IgD-negative memory B cell (primary cell): ENCODE measurements at regions not wholly inside any gene's neighbourhood (a gene's known extent, or its start where the extent isn't known, plus 50 kb on each side); places are given as distances from the start of the nearest gene placed in this dataset.

Experiments used
- H3K27ac Mint-ChIP-seq, 3 donors: one replicate each; pipeline ENCODE4 v1.8.0; 2020 to 2022; ENCODE audit warnings: mild to moderate bottlenecking in 3 of 3, mixed read lengths in 3 of 3, moderate library complexity in 1 of 3
- H3K27me3 Mint-ChIP-seq: one replicate; pipeline ENCODE4 v1.8.0; 2021; ENCODE audit warnings: mixed read lengths
- H3K36me3 Mint-ChIP-seq: one replicate; pipeline ENCODE4 v1.8.0; 2020; ENCODE audit warnings: mild to moderate bottlenecking, mixed read lengths
- H3K4me1 Mint-ChIP-seq, 3 donors: one replicate each; pipeline ENCODE4 v1.8.0; 2020 to 2022; ENCODE audit warnings: mixed read lengths in 3 of 3, mild to moderate bottlenecking in 1 of 3
- H3K4me3 Mint-ChIP-seq, 4 donors: one replicate each; pipeline ENCODE4 v1.8.0; 2020 to 2022; ENCODE audit warnings: mild to moderate bottlenecking in 4 of 4, mixed read lengths in 4 of 4, moderate library complexity in 3 of 4
- H3K9me3 Mint-ChIP-seq, 3 donors: one replicate each; pipeline ENCODE4 v1.8.0; 2020 to 2021; ENCODE audit warnings: mixed read lengths in 3 of 3, mild to moderate bottlenecking in 1 of 3

DNA sequence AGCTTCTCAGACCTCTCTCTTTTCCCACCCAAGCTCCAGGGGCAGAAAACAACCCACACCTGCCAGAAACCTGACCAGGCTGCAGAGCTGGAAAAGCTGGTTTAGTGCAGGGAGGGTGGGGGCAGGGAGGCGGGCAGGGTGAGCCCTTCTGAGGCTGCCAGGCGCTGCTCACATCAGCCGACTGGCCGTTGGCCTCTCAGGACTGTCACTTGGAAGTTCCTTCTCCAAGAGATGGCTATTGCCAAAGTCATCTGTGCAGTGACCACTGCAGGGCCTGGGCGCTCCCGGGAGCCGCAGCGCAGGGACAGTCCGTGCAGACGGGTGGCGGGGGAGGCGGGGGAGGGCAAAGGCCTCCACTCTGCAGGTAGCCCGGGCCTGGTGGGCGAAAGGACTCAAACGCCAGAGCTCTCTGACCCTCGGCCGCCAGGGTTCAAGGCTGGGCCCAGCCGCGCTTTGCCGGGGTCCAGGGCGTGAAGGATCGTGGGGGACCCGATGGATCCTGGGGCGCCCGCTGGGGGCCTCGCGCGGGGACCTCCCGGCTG lies 205.0 kb upstream of the IER5L start:
- H3K4me1 Mint-ChIP-seq = peaks cover 5 to 8% (median 6%) of the 10 kb centered on the region in 3 donors
- no peaks in the 10 kb centered on the region for H3K36me3 Mint-ChIP-seq
- H3K9me3 Mint-ChIP-seq = peaks cover 0 to 1% (median 0%) of the 10 kb centered on the region in 3 donors
- peaks cover 4% of the 10 kb centered on the region for H3K27me3 Mint-ChIP-seq
- peak overlapping the region in 2 of 3 donors; percentile 95 to 97 for H3K27ac Mint-ChIP-seq
- H3K4me3 Mint-ChIP-seq = peak overlapping the region; percentile 53 to 83 (median 68)

DNA sequence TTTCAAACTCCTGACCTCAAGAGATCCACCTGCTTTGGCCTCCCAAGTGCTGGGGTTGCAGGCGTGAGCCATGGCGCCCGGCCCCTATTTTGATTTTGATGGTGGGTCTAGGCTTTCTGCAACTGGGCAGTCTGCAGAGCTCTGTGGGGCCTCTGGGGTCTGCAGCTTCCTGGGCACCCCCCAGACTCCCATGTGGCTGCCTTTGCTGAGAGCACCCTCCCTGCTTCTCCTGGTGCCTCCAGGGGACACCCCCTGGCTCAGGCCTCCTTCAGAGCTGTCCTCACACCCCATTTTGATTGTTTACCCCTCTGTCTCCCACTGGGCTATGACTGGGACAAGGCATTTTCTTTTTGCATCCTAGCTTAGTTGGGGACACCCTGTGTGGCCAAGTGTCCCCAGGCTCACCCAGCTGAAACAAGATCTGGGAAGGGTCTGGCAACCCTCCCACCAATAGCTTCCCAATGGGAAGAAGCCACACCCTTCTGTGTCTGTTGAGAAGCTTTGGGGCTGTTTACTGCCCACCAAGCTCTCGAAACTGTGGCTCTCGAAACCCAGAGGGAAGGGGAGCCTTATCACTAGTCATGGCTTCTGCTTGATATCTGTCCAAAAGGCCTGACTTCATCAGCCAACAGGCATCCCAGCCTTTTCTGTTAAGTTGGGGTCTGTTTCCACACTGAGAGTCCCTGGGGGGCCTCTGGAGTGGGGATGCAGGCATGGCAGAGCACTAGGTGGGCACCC lies 204.4 kb upstream of the IER5L start:
- H3K36me3 Mint-ChIP-seq = no peaks in the 10 kb centered on the region
- peaks cover 5 to 8% (median 6%) of the 10 kb centered on the region in 3 donors for H3K4me1 Mint-ChIP-seq
- peak overlapping the region in 1 of 3 donors; percentile 95 for H3K27ac Mint-ChIP-seq
- peaks cover 0 to 1% (median 0%) of the 10 kb centered on the region in 3 donors for H3K9me3 Mint-ChIP-seq
- peak overlapping the region; percentile 53 to 83 (median 68) for H3K4me3 Mint-ChIP-seq
- peaks cover 6% of the 10 kb centered on the region for H3K27me3 Mint-ChIP-seq

GRCh38 chr9:129381481-129381957 lies 203.5 kb upstream of the IER5L start:
- peaks cover 5 to 8% (median 6%) of the 10 kb centered on the region in 3 donors for H3K4me1 Mint-ChIP-seq
- H3K4me3 Mint-ChIP-seq = peak overlapping the region in 2 of 4 donors; percentile 47 to 58
- H3K27ac Mint-ChIP-seq = peak overlapping the region in 1 of 3 donors; percentile 47
- H3K36me3 Mint-ChIP-seq = no peaks in the 10 kb centered on the region
- H3K27me3 Mint-ChIP-seq = peaks cover 6% of the 10 kb centered on the region
- peaks cover 0 to 1% (median 0%) of the 10 kb centered on the region in 3 donors for H3K9me3 Mint-ChIP-seq

DNA sequence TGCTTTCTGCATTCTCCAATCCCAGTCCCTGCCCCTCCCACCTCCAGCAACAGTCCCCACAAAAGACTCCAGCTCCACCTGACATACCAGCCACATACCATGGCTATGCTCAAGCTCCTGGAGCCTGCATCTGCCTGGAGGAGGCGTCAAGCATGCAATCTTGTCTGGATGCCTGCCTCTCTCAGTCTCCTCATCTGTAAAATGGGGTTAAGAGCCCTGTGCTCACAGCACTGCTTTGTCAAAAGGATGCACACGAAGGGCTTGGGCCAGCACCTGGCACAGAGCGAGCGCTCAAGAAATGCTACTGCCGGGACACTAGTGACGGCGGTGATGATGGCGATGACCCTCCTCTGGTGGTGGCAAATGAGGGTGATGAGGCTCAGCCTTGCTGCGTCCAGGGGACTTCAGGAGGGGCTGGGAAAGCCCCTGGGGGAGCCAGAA lies 202.9 kb upstream of the IER5L start:
- H3K27me3 Mint-ChIP-seq = peaks cover 6% of the 10 kb centered on the region
- H3K27ac Mint-ChIP-seq = peak overlapping the region in 2 of 3 donors; percentile 28 to 47
- no peaks in the 10 kb centered on the region for H3K36me3 Mint-ChIP-seq
- peaks cover 5 to 8% (median 5%) of the 10 kb centered on the region in 3 donors for H3K4me1 Mint-ChIP-seq
- H3K4me3 Mint-ChIP-seq = peak overlapping the region in 1 of 4 donors; percentile 58
- peaks cover 0 to 1% (median 0%) of the 10 kb centered on the region in 3 donors for H3K9me3 Mint-ChIP-seq

- H3K9me3 Mint-ChIP-seq = peaks cover 0 to 2% (median 0%) of the 10 kb centered on the region in 3 donors
- H3K27me3 Mint-ChIP-seq = peaks cover 6% of the 10 kb centered on the region
- H3K27ac Mint-ChIP-seq = peak overlapping the region in 1 of 3 donors; percentile 62
- H3K4me1 Mint-ChIP-seq = peaks cover 0 to 2% (median 2%) of the 10 kb centered on the region in 3 donors
- no peak overlapping the region for H3K4me3 Mint-ChIP-seq
- H3K36me3 Mint-ChIP-seq = no peaks in the 10 kb centered on the region
These were observed 201.8 kb upstream of the IER5L start for GRCh38 chr9:129379886-129380285.

DNA sequence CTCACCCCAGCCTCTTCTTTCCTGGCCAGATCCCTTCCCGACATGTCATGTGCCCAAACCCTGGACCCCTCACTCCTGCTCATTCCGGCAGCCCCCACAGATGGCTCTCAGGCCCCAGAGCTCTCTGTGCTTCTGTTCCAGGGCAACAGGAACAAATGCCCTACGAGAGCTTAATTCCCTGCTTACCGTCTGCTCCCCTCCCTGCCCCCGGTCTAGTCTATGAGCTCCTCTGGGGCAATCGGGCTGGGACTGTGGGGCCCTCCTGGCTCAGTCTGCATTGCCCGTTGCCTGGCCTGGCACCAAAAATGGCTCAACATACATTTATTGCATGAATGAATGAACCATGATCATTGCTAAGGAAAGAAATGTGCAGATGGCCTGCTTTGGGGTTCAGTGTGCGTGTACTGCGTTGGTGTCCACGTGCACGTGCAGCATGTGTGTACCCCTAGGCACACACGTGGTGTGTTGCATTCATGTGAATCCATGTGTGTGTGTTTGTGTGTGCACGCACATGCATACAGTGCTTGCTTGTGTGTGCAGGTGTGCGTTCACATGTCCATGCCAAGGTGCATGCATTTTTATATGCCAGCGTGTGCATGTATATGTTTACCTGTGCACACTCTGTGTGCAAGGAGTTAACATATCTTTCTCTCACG lies 201.2 kb upstream of the IER5L start:
- peak overlapping the region in 1 of 3 donors; percentile 62 for H3K27ac Mint-ChIP-seq
- H3K27me3 Mint-ChIP-seq = peaks cover 6% of the 10 kb centered on the region
- H3K4me3 Mint-ChIP-seq = no peak overlapping the region
- H3K9me3 Mint-ChIP-seq = peaks cover 0 to 3% (median 0%) of the 10 kb centered on the region in 3 donors
- peaks cover 0 to 2% (median 0%) of the 10 kb centered on the region in 3 donors for H3K4me1 Mint-ChIP-seq
- H3K36me3 Mint-ChIP-seq = no peaks in the 10 kb centered on the region

DNA sequence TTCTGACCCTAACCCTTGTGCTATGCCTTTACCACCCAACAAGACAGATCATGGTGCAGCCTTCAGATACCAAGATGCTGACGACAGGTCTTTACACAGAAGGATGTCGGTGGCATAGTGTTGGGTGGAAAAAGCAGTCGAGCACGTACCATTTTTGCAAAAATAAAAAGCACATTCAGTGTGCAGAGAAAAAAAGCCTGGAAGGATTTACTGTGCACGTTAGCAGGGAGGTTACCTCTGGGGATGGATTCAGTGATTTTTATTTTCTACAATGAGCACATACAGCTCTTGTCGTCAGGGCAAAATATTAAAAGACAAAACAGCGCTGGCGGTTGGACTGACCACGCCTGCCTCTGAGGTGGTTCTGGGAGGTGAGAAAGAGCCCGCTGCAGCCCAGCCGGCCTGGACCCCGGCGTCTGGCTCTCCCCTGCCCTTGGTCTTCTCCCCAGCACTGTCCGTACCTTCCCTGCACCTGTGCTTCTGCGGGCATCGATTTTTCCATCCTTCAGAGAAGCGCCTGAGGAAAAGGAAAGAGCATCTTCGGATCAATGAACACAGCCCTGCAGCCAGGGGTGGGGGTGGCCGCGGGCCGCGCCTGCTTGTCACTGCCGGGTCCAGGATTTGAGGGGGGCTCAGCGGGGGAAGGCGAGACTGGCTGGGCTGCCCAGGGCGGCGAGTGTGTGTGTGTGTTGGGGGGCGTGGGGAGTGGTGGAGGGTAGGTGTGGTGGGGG lies 200.0 kb upstream of the IER5L start:
- no peaks in the 10 kb centered on the region for H3K36me3 Mint-ChIP-seq
- peak overlapping the region in 1 of 4 donors; percentile 8 for H3K4me3 Mint-ChIP-seq
- no peaks in the 10 kb centered on the region for H3K4me1 Mint-ChIP-seq
- peaks cover 6% of the 10 kb centered on the region for H3K27me3 Mint-ChIP-seq
- H3K9me3 Mint-ChIP-seq = peaks cover 0 to 3% (median 0%) of the 10 kb centered on the region in 3 donors
- peak overlapping the region in 1 of 3 donors; percentile 28 for H3K27ac Mint-ChIP-seq

DNA sequence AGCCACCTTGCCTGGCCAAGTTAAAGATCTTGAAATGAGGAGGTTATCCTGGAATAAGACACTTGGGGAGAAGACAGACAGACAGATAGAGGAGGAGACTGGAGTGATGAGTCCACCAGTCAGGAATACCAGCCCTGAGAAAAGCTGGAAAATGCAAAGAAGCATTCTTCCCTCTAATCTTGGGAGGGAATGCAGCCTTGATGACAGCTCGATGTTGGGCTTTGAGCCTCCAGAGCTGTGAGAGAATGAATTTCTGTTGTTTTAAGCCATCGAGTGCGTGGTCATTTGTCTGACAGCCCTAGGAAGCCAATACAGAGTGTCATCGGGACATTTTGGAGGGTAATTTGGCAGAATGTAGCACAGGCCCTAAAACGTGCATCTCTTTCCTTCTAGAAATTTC lies 199.1 kb upstream of the IER5L start:
- H3K9me3 Mint-ChIP-seq = peaks cover 0 to 3% (median 0%) of the 10 kb centered on the region in 3 donors
- no peaks in the 10 kb centered on the region for H3K36me3 Mint-ChIP-seq
- no peak overlapping the region for H3K27ac Mint-ChIP-seq
- no peaks in the 10 kb centered on the region for H3K4me1 Mint-ChIP-seq
- peaks cover 6% of the 10 kb centered on the region for H3K27me3 Mint-ChIP-seq
- H3K4me3 Mint-ChIP-seq = no peak overlapping the region

DNA sequence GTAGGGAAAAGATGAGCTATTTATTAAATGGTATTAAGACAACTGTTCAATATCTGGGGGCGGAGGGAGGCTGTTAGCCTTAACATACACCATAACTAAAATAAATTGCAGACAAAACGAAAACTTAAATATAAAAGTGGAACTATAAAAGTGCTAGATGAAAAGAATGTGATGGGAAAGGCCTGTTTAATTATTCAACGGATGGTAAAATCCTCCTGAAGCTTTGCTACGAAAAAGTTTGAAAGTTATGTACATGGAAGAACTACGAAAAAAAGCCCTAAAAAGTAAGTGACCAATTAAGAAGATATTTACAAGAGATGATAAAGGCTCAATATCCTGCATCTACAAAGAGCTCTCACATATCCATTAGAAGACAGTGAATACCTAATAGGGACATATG lies 197.8 kb upstream of the IER5L start:
- Mint-ChIP-seq H3K27me3 (peaks cover 6% of the 10 kb centered on the region), H3K36me3 (no peaks in the 10 kb centered on the region), H3K4me3 (no peak overlapping the region), H3K4me1 (no peaks in the 10 kb centered on the region), H3K9me3 (peaks cover 0 to 3% (median 0%) of the 10 kb centered on the region in 3 donors), H3K27ac (no peak overlapping the region)

- H3K9me3 Mint-ChIP-seq = peaks cover 0 to 7% (median 4%) of the 10 kb centered on the region in 3 donors
- H3K27me3 Mint-ChIP-seq = peaks cover 8% of the 10 kb centered on the region
- no peak overlapping the region for H3K4me3 Mint-ChIP-seq
- H3K36me3 Mint-ChIP-seq = no peaks in the 10 kb centered on the region
- H3K4me1 Mint-ChIP-seq = no peaks in the 10 kb centered on the region
- H3K27ac Mint-ChIP-seq = no peak overlapping the region
These were observed 196.6 kb upstream of the IER5L start for GRCh38 chr9:129374651-129375050.

DNA sequence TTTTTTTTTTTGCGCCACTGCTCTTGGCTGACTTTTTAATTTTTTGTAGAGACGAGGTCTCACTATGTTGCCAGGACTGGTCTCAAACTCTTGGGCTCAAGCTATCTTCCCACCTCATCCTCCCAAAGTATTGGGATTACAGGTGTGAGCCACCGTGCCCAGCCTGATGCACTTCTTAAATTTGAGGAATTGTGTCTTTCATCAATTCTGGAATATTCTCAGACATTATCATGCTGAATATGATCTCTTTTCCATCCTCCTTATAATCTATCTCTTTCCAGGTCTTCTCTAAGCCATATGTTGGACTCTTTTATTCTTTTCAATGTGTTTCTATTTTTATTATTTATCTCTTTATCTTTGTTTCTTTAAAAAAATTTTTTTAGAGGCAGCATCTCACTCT lies 196.2 kb upstream of the IER5L start:
- H3K27me3 Mint-ChIP-seq = peaks cover 6% of the 10 kb centered on the region
- H3K27ac Mint-ChIP-seq = no peak overlapping the region
- no peaks in the 10 kb centered on the region for H3K4me1 Mint-ChIP-seq
- H3K9me3 Mint-ChIP-seq = peaks cover 0 to 7% (median 7%) of the 10 kb centered on the region in 3 donors
- H3K36me3 Mint-ChIP-seq = no peaks in the 10 kb centered on the region
- no peak overlapping the region for H3K4me3 Mint-ChIP-seq

DNA sequence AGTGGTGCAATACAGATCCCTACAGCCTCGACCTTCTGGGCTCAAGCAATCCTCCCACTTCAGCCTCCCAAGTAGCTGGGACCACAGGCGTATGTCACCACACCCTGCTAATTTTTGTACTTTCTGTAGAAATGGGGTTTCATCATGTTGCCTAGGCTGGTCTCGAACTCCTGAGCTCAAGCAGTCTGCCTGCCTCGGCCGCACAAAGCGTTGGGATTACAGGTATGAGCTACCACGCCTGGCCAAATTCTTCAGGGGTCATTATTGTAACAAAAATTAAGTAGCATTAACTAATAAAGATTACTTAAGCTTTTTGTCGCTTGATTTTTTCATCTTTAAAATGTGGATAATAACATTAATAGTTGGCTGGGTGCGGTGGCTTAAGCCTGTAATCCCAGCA lies 195.3 kb upstream of the IER5L start:
- Mint-ChIP-seq H3K4me1 (no peaks in the 10 kb centered on the region), H3K4me3 (no peak overlapping the region), H3K36me3 (no peaks in the 10 kb centered on the region), H3K9me3 (peaks cover 0 to 11% (median 10%) of the 10 kb centered on the region in 3 donors), H3K27ac (no peak overlapping the region), H3K27me3 (peaks cover 6% of the 10 kb centered on the region)

DNA sequence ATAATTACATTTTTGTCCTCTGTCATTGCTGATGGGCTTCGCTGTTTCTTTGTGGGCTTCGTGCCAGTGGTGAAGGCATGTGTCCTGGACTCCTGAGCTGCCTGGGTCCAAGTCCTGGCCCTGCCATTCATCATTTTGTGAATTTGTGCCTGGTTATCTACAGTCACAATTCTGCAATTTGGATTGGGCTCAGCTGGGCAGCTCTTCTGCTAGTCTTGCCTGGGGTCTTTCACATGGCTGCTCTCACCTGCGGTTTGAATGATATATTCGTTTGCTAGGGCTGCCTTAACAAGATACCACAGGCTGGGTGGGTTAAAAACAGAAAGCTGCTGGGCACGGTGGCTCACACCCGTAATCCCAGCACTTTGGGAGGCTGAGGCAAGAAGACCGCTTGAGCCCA lies 192.7 kb upstream of the IER5L start:
- Mint-ChIP-seq H3K4me3 (no peak overlapping the region), H3K36me3 (no peaks in the 10 kb centered on the region), H3K9me3 (peaks cover 0 to 11% (median 10%) of the 10 kb centered on the region in 3 donors), H3K27ac (no peak overlapping the region), H3K4me1 (no peaks in the 10 kb centered on the region), H3K27me3 (peaks cover 4% of the 10 kb centered on the region)

DNA sequence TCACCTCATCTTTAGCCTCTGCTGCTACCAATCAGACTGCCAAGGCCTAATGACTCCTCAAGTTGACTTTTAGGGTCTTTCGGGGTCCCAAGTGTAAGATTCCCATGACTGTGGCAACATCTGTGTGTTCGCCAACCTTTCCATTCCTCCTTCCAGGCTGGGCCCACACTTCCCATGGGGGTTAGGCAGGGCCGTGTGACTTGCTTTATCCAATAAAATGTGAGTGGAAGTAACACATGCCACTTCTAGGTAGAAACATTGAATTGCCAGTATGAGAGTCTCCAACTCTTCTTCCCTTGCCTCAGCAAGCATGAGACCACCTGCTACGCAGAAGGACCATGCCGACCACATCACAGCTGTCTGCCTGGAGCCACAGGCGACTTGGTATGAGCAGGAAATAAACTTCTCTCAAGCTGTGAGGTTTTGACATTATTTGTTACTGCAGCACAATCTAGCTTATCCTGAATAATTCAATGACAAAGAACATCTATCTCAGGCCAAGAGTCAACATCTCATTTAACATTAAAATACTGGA lies 190.4 kb upstream of the IER5L start:
- Mint-ChIP-seq H3K9me3 (peaks cover 0 to 11% (median 8%) of the 10 kb centered on the region in 3 donors), H3K4me3 (peak overlapping the region in 1 of 4 donors; percentile 58), H3K27me3 (peaks cover 4% of the 10 kb centered on the region), H3K36me3 (no peaks in the 10 kb centered on the region), H3K4me1 (no peaks in the 10 kb centered on the region), H3K27ac (peak overlapping the region in 1 of 3 donors; percentile 5)
